Neuron (in vitro differentiated cells): ENCODE measurements at regions not wholly inside any gene's neighbourhood (a gene's known extent, or its start where the extent isn't known, plus 50 kb on each side); places are given as distances from the start of the nearest gene placed in this dataset.
"Not testable (repeated sequence)": the region's sequence is repeated elsewhere in the genome, so short reads cannot be mapped to it uniquely, and the experiment has no call there.

ENCODE experiments used
- H2AFZ ChIP-seq: one replicate; pipeline ENCODE4 v1.6.1; 2013; ENCODE audit warnings: low read depth, mild to moderate bottlenecking, inconsistent platforms, low read length, moderate library complexity
- H3K27me3 ChIP-seq: one replicate; pipeline ENCODE4 v1.6.1; 2013; ENCODE audit warnings: low read length; ENCODE audit not compliant: insufficient read depth
- H3K36me3 ChIP-seq: one replicate; pipeline ENCODE4 v1.6.1; 2013; ENCODE audit warnings: low read length; ENCODE audit not compliant: insufficient read depth
- H3K4me1 ChIP-seq: one replicate; pipeline ENCODE4 v1.6.1; 2013; ENCODE audit warnings: low read length; ENCODE audit not compliant: insufficient read depth
- H3K4me3 ChIP-seq: 2 replicates; pipeline ENCODE4 v1.5.1; 2013; ENCODE audit warnings: mild to moderate bottlenecking, low read length, moderate library complexity
- H3K9me3 ChIP-seq: one replicate; pipeline ENCODE4 v1.6.1; 2013; ENCODE audit warnings: low read length

GRCh38 chr4:27759611-27760575 is 899.3 kb downstream of the STIM2 start:
- no peaks in the 10 kb centered on the region for H3K4me1 ChIP-seq
- no peaks in the 10 kb centered on the region for H3K36me3 ChIP-seq
- H3K27me3 ChIP-seq: no peaks in the 10 kb centered on the region
- no peak overlapping the region for H3K4me3 ChIP-seq
- no peak overlapping the region for H2AFZ ChIP-seq
- no peaks in the 10 kb centered on the region for H3K9me3 ChIP-seq

GRCh38 chr4:27763830-27764525 is 903.3 kb downstream of the STIM2 start:
- no peaks in the 10 kb centered on the region for H3K36me3 ChIP-seq
- H3K4me3 ChIP-seq: no peak overlapping the region
- no peaks in the 10 kb centered on the region for H3K4me1 ChIP-seq
- H3K27me3 ChIP-seq: no peaks in the 10 kb centered on the region
- no peaks in the 10 kb centered on the region for H3K9me3 ChIP-seq
- no peak overlapping the region for H2AFZ ChIP-seq

DNA sequence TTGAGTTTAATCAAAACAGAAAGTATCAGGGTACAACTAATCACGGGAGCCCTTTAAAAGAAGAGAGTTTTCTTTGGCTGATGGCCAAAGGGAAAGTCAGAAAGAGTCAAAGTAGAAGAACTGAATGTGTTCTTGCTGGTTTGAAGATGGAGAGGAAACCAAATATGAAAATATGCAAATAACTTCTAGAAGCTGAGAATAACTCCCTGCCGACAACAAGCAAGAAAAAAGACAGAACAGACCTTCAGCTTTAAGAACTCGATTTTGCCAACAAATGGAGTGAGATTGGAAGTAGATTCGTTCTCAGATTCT is 903.8 kb downstream of the STIM2 start:
- Histone ChIP-seq H3K4me1 (no peaks in the 10 kb centered on the region), H2AFZ (no peak overlapping the region), H3K36me3 (no peaks in the 10 kb centered on the region), H3K9me3 (no peaks in the 10 kb centered on the region), H3K27me3 (no peaks in the 10 kb centered on the region), H3K4me3 (no peak overlapping the region)

DNA sequence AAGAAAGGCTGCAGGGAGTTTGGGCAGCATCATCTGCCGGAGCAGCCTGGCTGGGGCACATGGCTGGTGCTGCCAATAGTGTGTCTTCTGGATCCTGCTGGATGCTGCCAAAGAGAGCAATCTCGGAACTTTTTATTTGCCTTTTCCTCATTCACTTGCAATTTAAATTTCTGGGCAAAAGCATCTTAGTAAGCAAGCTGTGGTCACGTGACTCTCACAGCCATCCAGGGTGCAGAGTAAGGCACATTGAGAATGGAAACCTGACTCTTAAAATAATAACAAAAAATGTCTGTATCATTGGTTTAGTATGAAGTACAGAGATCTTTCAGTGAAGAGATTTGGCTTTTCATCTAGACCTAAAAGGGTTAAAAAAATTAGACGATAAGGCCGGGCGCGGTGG is 910.3 kb downstream of the STIM2 start:
- Histone ChIP-seq H2AFZ (no peak overlapping the region), H3K4me3 (no peak overlapping the region), H3K4me1 (no peaks in the 10 kb centered on the region), H3K36me3 (no peaks in the 10 kb centered on the region), H3K27me3 (no peaks in the 10 kb centered on the region), H3K9me3 (no peaks in the 10 kb centered on the region)

GRCh38 chr4:27775156-27775555 is 914.5 kb downstream of the STIM2 start:
- H3K27me3 ChIP-seq: no peaks in the 10 kb centered on the region
- H2AFZ ChIP-seq: no peak overlapping the region
- H3K9me3 ChIP-seq: no peaks in the 10 kb centered on the region

GRCh38 chr4:27779827-27780226 is 919.2 kb downstream of the STIM2 start:
- Histone ChIP-seq H3K27me3 (no peaks in the 10 kb centered on the region), H3K4me1 (no peaks in the 10 kb centered on the region), H3K9me3 (no peaks in the 10 kb centered on the region), H2AFZ (no peak overlapping the region), H3K4me3 (no peak overlapping the region), H3K36me3 (no peaks in the 10 kb centered on the region)

More at GRCh38 chr4:27775156-27775555, 914.5 kb downstream of the STIM2 start:
- H3K4me1 ChIP-seq: no peaks in the 10 kb centered on the region
- H3K4me3 ChIP-seq: no peak overlapping the region
- no peaks in the 10 kb centered on the region for H3K36me3 ChIP-seq

- Histone ChIP-seq H3K27me3 (no peaks in the 10 kb centered on the region), H3K36me3 (no peaks in the 10 kb centered on the region), H2AFZ (no peak overlapping the region), H3K4me3 (no peak overlapping the region), H3K4me1 (no peaks in the 10 kb centered on the region), H3K9me3 (no peaks in the 10 kb centered on the region)
Measured at GRCh38 chr4:27787195-27787594, 926.6 kb downstream of the STIM2 start.

- no peaks in the 10 kb centered on the region for H3K9me3 ChIP-seq
Measured at GRCh38 chr4:27789773-27790172, 929.1 kb downstream of the STIM2 start.

DNA sequence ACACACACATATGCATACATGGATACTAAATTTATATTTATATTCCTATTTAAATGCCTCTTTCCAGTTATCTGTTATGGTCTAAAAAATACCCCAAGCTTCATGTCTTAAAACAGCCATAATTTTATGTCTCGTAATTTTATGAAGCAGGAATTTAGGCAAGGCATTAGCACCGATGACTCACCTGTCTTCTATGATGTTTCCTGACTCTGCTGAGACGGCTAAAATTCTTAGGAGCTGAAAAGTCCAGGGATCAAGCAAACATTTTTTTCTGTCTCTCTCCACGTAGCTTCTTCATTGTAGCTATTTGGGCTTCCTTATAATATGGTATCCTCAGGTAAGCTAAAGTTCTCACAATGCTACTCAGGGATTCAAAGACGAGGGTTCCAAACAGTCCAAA is 930.3 kb downstream of the STIM2 start:
- Histone ChIP-seq H2AFZ (no peak overlapping the region), H3K4me3 (no peak overlapping the region), H3K4me1 (no peaks in the 10 kb centered on the region), H3K27me3 (no peaks in the 10 kb centered on the region), H3K9me3 (no peaks in the 10 kb centered on the region), H3K36me3 (no peaks in the 10 kb centered on the region)

More at GRCh38 chr4:27789773-27790172, 929.1 kb downstream of the STIM2 start:
- Histone ChIP-seq H2AFZ (no peak overlapping the region), H3K27me3 (no peaks in the 10 kb centered on the region), H3K4me1 (no peaks in the 10 kb centered on the region), H3K36me3 (no peaks in the 10 kb centered on the region), H3K4me3 (no peak overlapping the region)

DNA sequence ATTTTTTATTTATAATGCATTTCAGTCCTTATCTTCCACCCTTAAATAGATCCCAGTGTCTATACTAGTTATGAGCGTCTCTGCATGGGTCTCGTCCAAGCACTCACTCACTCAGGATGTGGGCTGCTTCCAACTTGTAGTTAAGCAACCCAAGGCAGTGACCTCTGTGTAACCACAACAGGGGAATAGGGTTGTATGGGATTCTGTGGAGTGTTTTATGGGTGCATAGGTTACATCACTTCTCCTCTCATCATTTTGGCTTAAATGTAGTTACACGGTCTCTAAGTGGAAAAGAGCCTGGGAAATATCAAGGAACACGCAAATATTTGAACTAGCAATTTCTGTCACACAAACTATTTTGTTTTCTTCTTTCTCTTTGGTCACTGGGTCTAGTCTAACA is 931.0 kb downstream of the STIM2 start:
- H2AFZ ChIP-seq: no peak overlapping the region
- no peak overlapping the region for H3K4me3 ChIP-seq
- no peaks in the 10 kb centered on the region for H3K4me1 ChIP-seq
- no peaks in the 10 kb centered on the region for H3K36me3 ChIP-seq
- no peaks in the 10 kb centered on the region for H3K27me3 ChIP-seq
- no peaks in the 10 kb centered on the region for H3K9me3 ChIP-seq

DNA sequence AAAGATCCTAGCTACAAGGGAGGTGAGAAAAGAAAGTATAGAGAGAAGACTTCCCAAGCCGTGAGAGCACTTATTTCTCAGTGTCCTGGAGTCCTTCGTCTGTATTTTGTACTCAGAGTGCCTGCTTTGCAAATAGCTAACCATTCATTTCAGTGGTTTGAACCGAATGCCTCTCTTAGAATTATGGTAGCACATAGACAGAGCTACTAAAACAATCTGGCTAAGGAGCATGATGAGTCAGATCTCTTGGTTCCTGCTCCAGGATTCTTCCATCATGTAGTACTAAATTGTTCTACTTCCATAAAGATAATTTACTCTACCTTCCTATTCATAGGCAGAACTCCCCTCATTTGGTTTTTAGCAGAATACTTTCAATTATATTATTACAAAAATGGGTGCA is 946.6 kb downstream of the STIM2 start:
- no peaks in the 10 kb centered on the region for H3K9me3 ChIP-seq
- H3K4me1 ChIP-seq: no peaks in the 10 kb centered on the region
- H2AFZ ChIP-seq: no peak overlapping the region
- no peak overlapping the region for H3K4me3 ChIP-seq
- no peaks in the 10 kb centered on the region for H3K27me3 ChIP-seq
- H3K36me3 ChIP-seq: no peaks in the 10 kb centered on the region

- H3K4me3 ChIP-seq: no peak overlapping the region
- no peaks in the 10 kb centered on the region for H3K4me1 ChIP-seq
Measured at GRCh38 chr4:27811948-27812347, 951.3 kb downstream of the STIM2 start.

DNA sequence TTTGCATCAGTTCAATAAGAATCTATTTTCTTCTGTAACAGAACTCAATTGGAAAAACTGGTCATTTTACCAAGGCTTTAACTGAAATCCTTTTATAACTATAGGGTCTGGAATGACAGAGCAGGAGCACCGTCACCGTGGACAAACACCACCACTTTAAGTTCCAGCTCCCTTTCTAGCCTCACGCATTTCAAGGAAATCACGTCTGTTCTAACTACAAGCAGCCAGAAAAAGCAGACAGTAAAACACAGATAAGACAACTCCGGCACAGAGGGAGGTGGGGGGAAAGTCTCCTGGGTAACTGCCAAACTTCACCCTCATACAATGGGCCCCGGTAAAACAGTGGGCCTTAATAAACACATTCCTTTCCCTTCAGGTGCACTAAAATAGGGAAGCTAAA is 952.6 kb downstream of the STIM2 start:
- H2AFZ ChIP-seq, H3K36me3 ChIP-seq, H3K4me1 ChIP-seq, H3K9me3 ChIP-seq, H3K4me3 ChIP-seq, H3K27me3 ChIP-seq: not testable (repeated sequence)

More at GRCh38 chr4:27811948-27812347, 951.3 kb downstream of the STIM2 start:
- no peaks in the 10 kb centered on the region for H3K27me3 ChIP-seq
- no peaks in the 10 kb centered on the region for H3K36me3 ChIP-seq
- H2AFZ ChIP-seq: no peak overlapping the region
- no peaks in the 10 kb centered on the region for H3K9me3 ChIP-seq
